Liver (tissue), 8 donors: ENCODE measurements at regions not wholly inside any gene's neighbourhood (a gene's known extent, or its start where the extent isn't known, plus 50 kb on each side); places are given as distances from the start of the nearest gene placed in this dataset.

Experiments used
- DNase-seq: peaks from one replicate; pipeline ENCODE4 v3.0.0-alpha.2; 2017; ENCODE audit warnings: low spot score
- H3K27ac ChIP-seq, 2 donors: one replicate each; pipeline ENCODE4 v1.7.0; 2013; ENCODE audit warnings: inconsistent platforms in 2 of 2, low read length in 2 of 2, control low read depth in 1 of 2, low read depth in 1 of 2, mild to moderate bottlenecking in 1 of 2
- H3K27me3 ChIP-seq, 4 donors: one replicate each; pipeline versions ENCODE4 v1.6.1 to v1.7.0; 2013; ENCODE audit warnings: low read length in 3 of 4, inconsistent platforms in 1 of 4, mild to moderate bottlenecking in 1 of 4, moderate library complexity in 1 of 4; ENCODE audit not compliant: control insufficient read depth in 4 of 4, insufficient read depth in 4 of 4
- H3K36me3 ChIP-seq, 4 donors: one replicate each; pipeline versions ENCODE4 v1.6.1 to v1.7.0; 2013; ENCODE audit warnings: low read length in 3 of 4, mild to moderate bottlenecking in 3 of 4, low read depth in 1 of 4, moderate library complexity in 1 of 4; ENCODE audit not compliant: control insufficient read depth in 4 of 4, insufficient read depth in 3 of 4
- H3K4me1 ChIP-seq, 4 donors: one replicate each; pipeline versions ENCODE4 v1.6.1 to v1.7.0; 2013; ENCODE audit warnings: low read length in 3 of 4, mild to moderate bottlenecking in 3 of 4, moderate library complexity in 1 of 4; ENCODE audit not compliant: control insufficient read depth in 4 of 4, insufficient read depth in 4 of 4
- H3K4me3 ChIP-seq, 3 donors: one replicate each; pipeline versions ENCODE4 v1.6.1 to v1.7.0; 2013; ENCODE audit warnings: low read length in 3 of 3, control low read depth in 1 of 3, low read depth in 1 of 3, mild to moderate bottlenecking in 1 of 3
- H3K9ac ChIP-seq, 2 donors: one replicate each; pipeline ENCODE4 v1.7.0; 2013; ENCODE audit warnings: low read length in 2 of 2, mild to moderate bottlenecking in 2 of 2, moderate library complexity in 2 of 2, control low read depth in 1 of 2, low read depth in 1 of 2
- H3K9me3 ChIP-seq, 4 donors: one replicate each; pipeline versions ENCODE4 v1.6.1 to v1.7.0; 2013; ENCODE audit warnings: low read length in 3 of 4; ENCODE audit not compliant: control insufficient read depth in 4 of 4
- CTCF ChIP-seq: fragments of 150-350 bp; IDR thresholded peaks from 2 replicates; pipeline ENCODE4 v1.5.1; 2017; ENCODE audit warnings: improper control_type of control experiment, low read depth, low read length; ENCODE audit not compliant: missing input control
- EGR1 ChIP-seq, 2 donors: IDR thresholded peaks; 2 replicates each; pipeline ENCODE4 v1.6.1; 2016 to 2018; ENCODE audit warnings: antibody characterized with exemption in 2 of 2, low read depth in 2 of 2
- FOXA1 ChIP-seq: IDR thresholded peaks from 2 replicates; pipeline ENCODE4 v1.6.1; 2016; ENCODE audit warnings: antibody characterized with exemption
- FOXA2 ChIP-seq: IDR thresholded peaks from 2 replicates; pipeline ENCODE4 v1.6.1; 2016; ENCODE audit warnings: antibody characterized with exemption
- GABPA ChIP-seq, 2 donors: IDR thresholded peaks in 1 of 2; conservative IDR thresholded peaks in 1 of 2; 2 replicates each; pipeline ENCODE4 v1.6.1; 2016; ENCODE audit warnings: antibody characterized with exemption in 2 of 2, mild to moderate bottlenecking in 1 of 2, moderate library complexity in 1 of 2
- HNF4A ChIP-seq, 2 donors: conservative IDR thresholded peaks; 2 replicates each; pipeline ENCODE4 v1.6.1; 2016; ENCODE audit warnings: antibody characterized with exemption in 2 of 2, mild to moderate bottlenecking in 2 of 2
- HNF4G ChIP-seq: IDR thresholded peaks from 2 replicates; pipeline ENCODE4 v1.6.1; 2016; ENCODE audit warnings: antibody characterized with exemption
- JUND ChIP-seq, 2 donors: IDR thresholded peaks; 2 replicates each; pipeline ENCODE4 v1.6.1; 2016; ENCODE audit warnings: antibody characterized with exemption in 2 of 2
- NR2F2 ChIP-seq: IDR thresholded peaks from 2 replicates; pipeline ENCODE4 v1.6.1; 2016; ENCODE audit warnings: antibody characterized with exemption
- RAD21 ChIP-seq, 2 donors: IDR thresholded peaks; 2 replicates each; pipeline ENCODE4 v1.6.1; 2016; ENCODE audit warnings: antibody characterized with exemption in 2 of 2, mild to moderate bottlenecking in 2 of 2
- RXRA ChIP-seq, 2 donors: IDR thresholded peaks; 2 replicates each; pipeline ENCODE4 v1.6.1; 2017 to 2018; ENCODE audit warnings: antibody characterized with exemption in 2 of 2, mild to moderate bottlenecking in 1 of 2
- SP1 ChIP-seq: IDR thresholded peaks from 2 replicates; pipeline ENCODE4 v1.6.1; 2018; ENCODE audit warnings: antibody characterized with exemption, mild to moderate bottlenecking
- TAF1 ChIP-seq: conservative IDR thresholded peaks from 2 replicates; pipeline ENCODE4 v1.6.1; 2016; ENCODE audit warnings: antibody characterized with exemption, mild to moderate bottlenecking
- YY1 ChIP-seq: IDR thresholded peaks from 2 replicates; pipeline ENCODE4 v1.6.1; 2016; ENCODE audit warnings: antibody characterized with exemption, mild to moderate bottlenecking
- WGBS: extraction: QIAGEN DNeasy Blood & Tissue Kit; methylation state at CpG from one replicate; pipeline ENCODE4 v1.1.7; 2013; 5-methylcytosine and 5-hydroxymethylcytosine counted together
- TF ChIP-seq, protein P1 (sequence below): IDR thresholded peaks from 2 replicates; pipeline ENCODE4 v1.6.1; 2016; ENCODE audit warnings: antibody characterized with exemption, mild to moderate bottlenecking
- TF ChIP-seq, protein P2 (sequence below): IDR thresholded peaks from 2 replicates; pipeline ENCODE4 v1.6.1; 2016; ENCODE audit warnings: antibody characterized with exemption
- TF ChIP-seq, protein P3 (sequence below): IDR thresholded peaks from 2 replicates; pipeline ENCODE4 v1.6.1; 2016; ENCODE audit warnings: antibody characterized with exemption
- donor health status: healthy.
- donor health status: healthy.
- donor health status: healthy.
- donor health status: healthy.
- donor health status: healthy.

- Histone ChIP-seq H3K27me3 (no peaks in the 10 kb centered on the region), H3K4me3 (no peak overlapping the region), H3K9me3 (no peaks in the 10 kb centered on the region), H3K36me3 (no peaks in the 10 kb centered on the region), H3K27ac (no peak overlapping the region), H3K9ac (no peak overlapping the region), H3K4me1 (no peaks in the 10 kb centered on the region)
- no peak for DNase-seq
- TF ChIP-seq JUND (IDR thresholded peaks at IDR 0.05) (no peak), NR2F2 (no peak), YY1 (no peak), SP1 (no peak), HNF4A (conservative IDR thresholded peaks at IDR 0.05) (no peak), GABPA (IDR thresholded peaks at IDR 0.05 in 1 of 2, conservative IDR thresholded peaks at IDR 0.05 in 1 of 2) (no peak), HNF4G (no peak), FOXA1 (no peak), TAF1 (no peak), CTCF (no peak), RXRA (IDR thresholded peaks at IDR 0.05) (no peak), FOXA2 (no peak)
- TF ChIP-seq, protein P1, sequence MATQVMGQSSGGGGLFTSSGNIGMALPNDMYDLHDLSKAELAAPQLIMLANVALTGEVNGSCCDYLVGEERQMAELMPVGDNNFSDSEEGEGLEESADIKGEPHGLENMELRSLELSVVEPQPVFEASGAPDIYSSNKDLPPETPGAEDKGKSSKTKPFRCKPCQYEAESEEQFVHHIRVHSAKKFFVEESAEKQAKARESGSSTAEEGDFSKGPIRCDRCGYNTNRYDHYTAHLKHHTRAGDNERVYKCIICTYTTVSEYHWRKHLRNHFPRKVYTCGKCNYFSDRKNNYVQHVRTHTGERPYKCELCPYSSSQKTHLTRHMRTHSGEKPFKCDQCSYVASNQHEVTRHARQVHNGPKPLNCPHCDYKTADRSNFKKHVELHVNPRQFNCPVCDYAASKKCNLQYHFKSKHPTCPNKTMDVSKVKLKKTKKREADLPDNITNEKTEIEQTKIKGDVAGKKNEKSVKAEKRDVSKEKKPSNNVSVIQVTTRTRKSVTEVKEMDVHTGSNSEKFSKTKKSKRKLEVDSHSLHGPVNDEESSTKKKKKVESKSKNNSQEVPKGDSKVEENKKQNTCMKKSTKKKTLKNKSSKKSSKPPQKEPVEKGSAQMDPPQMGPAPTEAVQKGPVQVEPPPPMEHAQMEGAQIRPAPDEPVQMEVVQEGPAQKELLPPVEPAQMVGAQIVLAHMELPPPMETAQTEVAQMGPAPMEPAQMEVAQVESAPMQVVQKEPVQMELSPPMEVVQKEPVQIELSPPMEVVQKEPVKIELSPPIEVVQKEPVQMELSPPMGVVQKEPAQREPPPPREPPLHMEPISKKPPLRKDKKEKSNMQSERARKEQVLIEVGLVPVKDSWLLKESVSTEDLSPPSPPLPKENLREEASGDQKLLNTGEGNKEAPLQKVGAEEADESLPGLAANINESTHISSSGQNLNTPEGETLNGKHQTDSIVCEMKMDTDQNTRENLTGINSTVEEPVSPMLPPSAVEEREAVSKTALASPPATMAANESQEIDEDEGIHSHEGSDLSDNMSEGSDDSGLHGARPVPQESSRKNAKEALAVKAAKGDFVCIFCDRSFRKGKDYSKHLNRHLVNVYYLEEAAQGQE = no peak
- TF ChIP-seq, protein P2, sequence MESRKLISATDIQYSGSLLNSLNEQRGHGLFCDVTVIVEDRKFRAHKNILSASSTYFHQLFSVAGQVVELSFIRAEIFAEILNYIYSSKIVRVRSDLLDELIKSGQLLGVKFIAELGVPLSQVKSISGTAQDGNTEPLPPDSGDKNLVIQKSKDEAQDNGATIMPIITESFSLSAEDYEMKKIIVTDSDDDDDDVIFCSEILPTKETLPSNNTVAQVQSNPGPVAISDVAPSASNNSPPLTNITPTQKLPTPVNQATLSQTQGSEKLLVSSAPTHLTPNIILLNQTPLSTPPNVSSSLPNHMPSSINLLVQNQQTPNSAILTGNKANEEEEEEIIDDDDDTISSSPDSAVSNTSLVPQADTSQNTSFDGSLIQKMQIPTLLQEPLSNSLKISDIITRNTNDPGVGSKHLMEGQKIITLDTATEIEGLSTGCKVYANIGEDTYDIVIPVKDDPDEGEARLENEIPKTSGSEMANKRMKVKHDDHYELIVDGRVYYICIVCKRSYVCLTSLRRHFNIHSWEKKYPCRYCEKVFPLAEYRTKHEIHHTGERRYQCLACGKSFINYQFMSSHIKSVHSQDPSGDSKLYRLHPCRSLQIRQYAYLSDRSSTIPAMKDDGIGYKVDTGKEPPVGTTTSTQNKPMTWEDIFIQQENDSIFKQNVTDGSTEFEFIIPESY = no peak
- TF ChIP-seq, protein P3, sequence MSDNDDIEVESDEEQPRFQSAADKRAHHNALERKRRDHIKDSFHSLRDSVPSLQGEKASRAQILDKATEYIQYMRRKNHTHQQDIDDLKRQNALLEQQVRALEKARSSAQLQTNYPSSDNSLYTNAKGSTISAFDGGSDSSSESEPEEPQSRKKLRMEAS = no peak
These were observed 167.9 kb upstream of the MAN1A1 start for GRCh38 chr6:119517428-119517827.

DNA sequence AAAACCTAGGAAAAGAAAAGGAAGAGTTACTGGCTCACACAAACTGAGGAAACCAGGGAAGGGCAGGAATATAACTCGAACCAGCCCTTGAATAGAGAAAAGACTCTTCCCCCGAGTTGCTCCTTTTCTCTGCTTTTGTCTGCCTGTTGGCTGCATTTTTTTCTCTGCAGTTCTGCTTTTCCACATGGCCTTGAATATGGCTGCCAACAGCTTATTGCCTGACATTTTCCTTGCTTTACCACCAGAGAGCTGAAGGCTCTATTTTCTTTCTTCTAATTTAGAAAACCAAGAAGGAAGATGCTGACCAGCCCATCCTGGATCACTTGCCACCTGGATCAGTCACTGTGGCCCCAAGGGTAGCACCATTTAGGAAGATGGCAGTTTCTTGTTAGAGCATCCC is 164.8 kb upstream of the MAN1A1 start:
- no peaks in the 10 kb centered on the region for H3K36me3 ChIP-seq
- no peak overlapping the region for H3K9ac ChIP-seq
- TF ChIP-seq EGR1 (IDR thresholded peaks at IDR 0.05; ENCODE audit: low read depth in 2 of 2) (no peak), RAD21 (IDR thresholded peaks at IDR 0.05) (no peak)
- TF ChIP-seq, protein P2 = no peak
- DNase-seq = no peak
- no peak overlapping the region for H3K4me3 ChIP-seq
- H3K27me3 ChIP-seq = no peaks in the 10 kb centered on the region
- no peaks in the 10 kb centered on the region for H3K9me3 ChIP-seq
- H3K27ac ChIP-seq = no peak overlapping the region
- no peaks in the 10 kb centered on the region for H3K4me1 ChIP-seq
- WGBS = 88% methylated on average over 2 of the region's 2 CpGs
